ENCODE measurements at regions not wholly inside any gene's neighbourhood (a gene's known extent, or its start where the extent isn't known, plus 50 kb on each side); places are given as distances from the start of the nearest gene placed in this dataset.

GRCh38 chr14:53615252-53615651, 341.4 kb downstream of the BMP4 start:
- DNase-seq (ENCODE audit: low read depth in 4 of 4, low spot score in 1 of 4), result no peak

GRCh38 chr14:53613404-53614253, 343.0 kb downstream of the BMP4 start:
- no peak for DNase-seq (ENCODE audit: low read depth in 4 of 4, low spot score in 1 of 4)

- no peak for DNase-seq (ENCODE audit: low read depth in 4 of 4, low spot score in 1 of 4)
These were observed 345.7 kb downstream of the BMP4 start for GRCh38 chr14:53610947-53611346.

GRCh38 chr14:53609009-53609408, 347.6 kb downstream of the BMP4 start:
- no peak for DNase-seq (ENCODE audit: low read depth in 4 of 4, low spot score in 1 of 4)

- DNase-seq (ENCODE audit: low read depth in 4 of 4, low spot score in 1 of 4), result no peak
These were observed 348.3 kb downstream of the BMP4 start for GRCh38 chr14:53608369-53608768.

GRCh38 chr14:53606203-53606602, 350.4 kb downstream of the BMP4 start:
- no peak for DNase-seq (ENCODE audit: low read depth in 4 of 4, low spot score in 1 of 4)

- no peak for DNase-seq (ENCODE audit: low read depth in 4 of 4, low spot score in 1 of 4)
These were observed 351.1 kb downstream of the BMP4 start for GRCh38 chr14:53605562-53605961.

- no peak for DNase-seq (ENCODE audit: low read depth in 4 of 4, low spot score in 1 of 4)
These were observed 352.6 kb downstream of the BMP4 start for GRCh38 chr14:53603994-53604393.

GRCh38 chr14:53601409-53601808, 355.2 kb downstream of the BMP4 start:
- no peak for DNase-seq (ENCODE audit: low read depth in 4 of 4, low spot score in 1 of 4)

- DNase-seq (ENCODE audit: low read depth in 4 of 4, low spot score in 1 of 4), result no peak
These were observed 357.2 kb downstream of the BMP4 start for GRCh38 chr14:53599221-53599945.

GRCh38 chr14:53596853-53597525, 359.6 kb downstream of the BMP4 start:
- no peak for DNase-seq (ENCODE audit: low read depth in 4 of 4, low spot score in 1 of 4)

- DNase-seq (ENCODE audit: low read depth in 4 of 4, low spot score in 1 of 4), result no peak
These were observed 364.8 kb downstream of the BMP4 start for GRCh38 chr14:53591816-53592215.

GRCh38 chr14:53581504-53581903, 375.1 kb downstream of the BMP4 start:
- DNase-seq (ENCODE audit: low read depth in 4 of 4, low spot score in 1 of 4), result no peak

- DNase-seq (ENCODE audit: low read depth in 4 of 4, low spot score in 1 of 4), result no peak
These were observed 384.8 kb downstream of the BMP4 start for GRCh38 chr14:53571641-53572328.

- DNase-seq (ENCODE audit: low read depth in 4 of 4, low spot score in 1 of 4), result no peak
These were observed 385.9 kb downstream of the BMP4 start for GRCh38 chr14:53570411-53571387.

- DNase-seq (ENCODE audit: low read depth in 4 of 4, low spot score in 1 of 4), result no peak
These were observed 387.2 kb downstream of the BMP4 start for GRCh38 chr14:53569446-53569845.

GRCh38 chr14:53567236-53567780, 389.3 kb downstream of the BMP4 start:
- no peak for DNase-seq (ENCODE audit: low read depth in 4 of 4, low spot score in 1 of 4)

- DNase-seq (ENCODE audit: low read depth in 4 of 4, low spot score in 1 of 4), result no peak
These were observed 391.8 kb downstream of the BMP4 start for GRCh38 chr14:53564870-53565269.

- DNase-seq (ENCODE audit: low read depth in 4 of 4, low spot score in 1 of 4), result no peak
These were observed 393.0 kb downstream of the BMP4 start for GRCh38 chr14:53563628-53564027.

- DNase-seq (ENCODE audit: low read depth in 4 of 4, low spot score in 1 of 4), result no peak
These were observed 400.1 kb upstream of the DDHD1 start for GRCh38 chr14:53553221-53553620.
